ENCODE measurements at regions not wholly inside any gene's neighbourhood (a gene's known extent, or its start where the extent isn't known, plus 50 kb on each side); places are given as distances from the start of the nearest gene placed in this dataset.

DNA sequence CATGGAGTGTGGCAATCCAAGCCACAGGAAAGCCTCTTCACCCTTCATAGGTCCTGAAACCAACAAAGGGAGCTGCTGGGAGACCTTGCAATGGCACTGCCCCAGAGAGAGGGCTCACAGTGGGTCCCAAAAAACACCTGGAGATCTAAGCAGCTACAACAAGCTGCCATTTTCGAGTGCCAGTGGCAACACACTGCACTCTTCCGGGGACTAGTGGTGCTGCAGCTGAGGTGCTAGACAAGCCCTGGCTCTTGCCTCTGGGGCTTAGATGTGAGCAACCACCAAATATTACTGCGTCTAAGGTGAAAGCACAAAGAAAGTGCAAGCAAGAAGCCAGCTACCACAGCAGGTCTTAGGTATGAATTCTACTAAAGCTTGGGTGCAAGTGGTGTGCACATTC, 192.9 kb downstream of the NOL4 start:
- WGBS, 2 donors: 89 to 90% methylated on average over 3 of the region's 3 CpGs
- no peak overlapping the region for H3K4me3 ChIP-seq
- no peaks in the 10 kb centered on the region for H3K36me3 ChIP-seq
- H3K9me3 ChIP-seq: peaks cover 0 to 4% (median 0%) of the 10 kb centered on the region in 4 donors
- TF ChIP-seq POLR2A (IDR thresholded peaks at IDR 0.05): no peak
- no peak overlapping the region for H3K27ac ChIP-seq
- intact Hi-C loops (cut with DNase I): no loop called here
- H3K4me1 ChIP-seq: no peaks in the 10 kb centered on the region
- H3K27me3 ChIP-seq: no peaks in the 10 kb centered on the region
- DNase-seq: no peak

DNA sequence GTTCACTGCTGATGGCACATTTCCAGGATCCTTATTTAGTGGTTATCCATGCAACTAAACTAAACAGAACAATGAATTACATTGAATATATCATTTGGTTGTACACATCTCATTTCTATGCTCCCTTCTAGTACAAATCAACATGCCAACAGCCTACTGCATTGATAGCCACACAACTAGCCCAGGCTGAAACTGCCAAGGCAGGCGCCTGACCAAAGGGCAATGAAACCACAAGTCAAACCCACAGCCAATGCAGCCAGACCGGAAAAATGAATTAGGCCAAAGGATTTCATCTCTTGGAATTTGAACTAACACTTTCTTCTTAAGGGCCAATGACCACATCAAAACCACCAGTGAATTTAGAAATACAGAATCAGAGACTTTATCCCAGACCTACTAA, 196.4 kb downstream of the NOL4 start:
- DNase-seq: no peak
- no peak overlapping the region for H3K4me3 ChIP-seq
- no peaks in the 10 kb centered on the region for H3K27me3 ChIP-seq
- H3K27ac ChIP-seq: no peak overlapping the region
- intact Hi-C loops (cut with DNase I): no loop called here
- no peaks in the 10 kb centered on the region for H3K4me1 ChIP-seq
- 23 to 69% methylated on average over 2 of the region's 2 CpGs for WGBS, 2 donors
- H3K36me3 ChIP-seq: no peaks in the 10 kb centered on the region
- no peak for TF ChIP-seq EP300 (IDR thresholded peaks at IDR 0.05)
- TF ChIP-seq CTCF (IDR thresholded peaks at IDR 0.05): no peak
- no peak for TF ChIP-seq POLR2A (IDR thresholded peaks at IDR 0.05)
- no peak for TF ChIP-seq POLR2AphosphoS5 (IDR thresholded peaks at IDR 0.05)
- H3K9me3 ChIP-seq: peaks cover 0 to 4% (median 0%) of the 10 kb centered on the region in 4 donors

DNA sequence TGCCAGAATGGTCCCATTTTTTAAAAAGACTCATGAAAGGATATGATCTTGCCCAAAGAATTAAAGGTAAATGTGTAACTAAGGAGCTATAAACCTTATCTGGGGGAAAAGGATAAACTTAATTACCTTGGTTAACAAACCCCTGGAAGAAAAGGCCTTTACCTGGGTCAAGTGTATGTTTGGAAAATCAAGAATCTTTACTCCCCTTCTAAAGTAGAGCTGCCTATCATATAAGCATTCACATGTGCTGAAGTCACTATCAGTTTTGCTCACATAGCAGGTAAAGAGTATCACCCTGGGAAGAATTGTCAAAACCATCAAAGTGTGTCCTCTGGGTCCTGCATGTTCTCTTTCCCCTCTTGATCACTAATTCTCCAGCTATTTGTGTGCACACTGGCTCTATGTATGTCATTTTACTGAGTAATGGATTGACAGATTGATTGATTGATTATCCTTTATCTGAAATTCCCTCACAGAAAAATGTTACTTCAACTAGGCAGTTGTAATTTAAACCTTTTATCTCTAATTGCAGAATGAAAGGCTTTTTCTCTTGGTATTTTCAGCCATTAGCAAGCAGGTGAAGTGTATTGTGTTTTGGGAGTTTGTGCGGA, 199.4 kb downstream of the NOL4 start:
- Histone ChIP-seq H3K27ac (no peak overlapping the region), H3K36me3 (no peaks in the 10 kb centered on the region), H3K4me3 (no peak overlapping the region), H3K27me3 (no peaks in the 10 kb centered on the region), H3K9me3 (no peaks in the 10 kb centered on the region), H3K4me1 (no peaks in the 10 kb centered on the region)
- intact Hi-C loops (cut with DNase I): no loop called here
- DNase-seq: no peak
- TF ChIP-seq POLR2A (IDR thresholded peaks at IDR 0.05) (no peak), CTCF (IDR thresholded peaks at IDR 0.05) (no peak)
- WGBS, 2 donors: 82 to 97% methylated on average over 1 of the region's 1 CpG

GRCh38 chr18:34023471-34023870, 201.2 kb downstream of the NOL4 start:
- Histone ChIP-seq H3K4me1 (no peaks in the 10 kb centered on the region), H3K27me3 (no peaks in the 10 kb centered on the region), H3K36me3 (no peaks in the 10 kb centered on the region), H3K9me3 (no peaks in the 10 kb centered on the region), H3K4me3 (no peak overlapping the region), H3K27ac (no peak overlapping the region)
- intact Hi-C loops (cut with DNase I): no loop called here
- WGBS, 2 donors: 80% methylated on average over 4 of the region's 4 CpGs
- no peak for TF ChIP-seq POLR2A (IDR thresholded peaks at IDR 0.05)
- no peak for TF ChIP-seq POLR2AphosphoS5 (IDR thresholded peaks at IDR 0.05)
- no peak for TF ChIP-seq EP300 (IDR thresholded peaks at IDR 0.05)
- no peak for TF ChIP-seq CTCF (IDR thresholded peaks at IDR 0.05)
- DNase-seq: no peak

GRCh38 chr18:34018336-34018735, 206.4 kb downstream of the NOL4 start:
- no peaks in the 10 kb centered on the region for H3K27me3 ChIP-seq
- WGBS, 2 donors: 22 to 73% methylated on average over 1 of the region's 1 CpG
- TF ChIP-seq CTCF (IDR thresholded peaks at IDR 0.05) (no peak), POLR2AphosphoS5 (IDR thresholded peaks at IDR 0.05) (no peak), POLR2A (IDR thresholded peaks at IDR 0.05) (no peak), EP300 (IDR thresholded peaks at IDR 0.05) (no peak)
- intact Hi-C loops (cut with DNase I): no loop called here
- no peak overlapping the region for H3K4me3 ChIP-seq
- H3K9me3 ChIP-seq: no peaks in the 10 kb centered on the region
- H3K36me3 ChIP-seq: no peaks in the 10 kb centered on the region
- no peak for DNase-seq
- no peak overlapping the region for H3K27ac ChIP-seq
- peaks cover 0 to 9% (median 0%) of the 10 kb centered on the region in 4 donors for H3K4me1 ChIP-seq
